GM23248 (cell line): ENCODE measurements at regions not wholly inside any gene's neighbourhood (a gene's known extent, or its start where the extent isn't known, plus 50 kb on each side); places are given as distances from the start of the nearest gene placed in this dataset.

Source experiments
- EZH2 ChIP-seq: fragments of 200-600 bp; sonication (generic); IDR thresholded peaks from 2 replicates; pipeline ENCODE4 v1.6.1; 2018; ENCODE audit warnings: antibody characterized with exemption, mild to moderate bottlenecking; ENCODE audit not compliant: insufficient read depth, poor library complexity, severe bottlenecking
- EZH2phosphoT487 ChIP-seq: fragments of 200-600 bp; sonication (generic); IDR thresholded peaks from 2 replicates; pipeline ENCODE4 v1.6.1; 2018; ENCODE audit warnings: antibody characterized with exemption, moderate library complexity, mild to moderate bottlenecking, low read depth; ENCODE audit not compliant: insufficient read depth

DNA sequence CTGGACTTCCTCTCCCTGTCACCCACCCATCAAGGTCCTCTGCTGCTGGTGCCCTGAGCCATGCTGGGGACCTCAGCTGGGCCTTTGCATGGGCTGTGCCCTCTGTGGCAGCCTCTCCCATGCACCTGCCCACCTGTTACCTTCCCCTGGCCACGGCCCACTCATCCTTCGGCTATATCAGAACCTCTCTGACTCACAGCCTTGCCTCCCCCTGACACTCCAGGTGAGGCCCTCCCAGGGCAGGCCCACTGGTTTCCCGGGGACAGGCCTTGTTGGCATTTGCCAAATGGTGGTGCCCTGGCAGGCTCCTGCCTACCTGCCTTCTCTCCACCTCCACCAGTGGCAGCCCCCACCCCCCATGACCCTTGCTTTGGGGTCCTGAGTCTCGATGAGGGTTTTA is 73.7 kb upstream of the PRR5 start:
- TF ChIP-seq EZH2 (no peak), EZH2phosphoT487 (no peak)
